ENCODE measurements at regions not wholly inside any gene's neighbourhood (a gene's known extent, or its start where the extent isn't known, plus 50 kb on each side); places are given as distances from the start of the nearest gene placed in this dataset.

- DNase-seq, result no peak
Measured at GRCh38 chr2:6452702-6453481, 412.8 kb downstream of the CMPK2 start.

GRCh38 chr2:6454286-6454990, 411.3 kb downstream of the CMPK2 start:
- no peak for DNase-seq

GRCh38 chr2:6459138-6459537, 406.6 kb downstream of the CMPK2 start:
- DNase-seq, result no peak

DNA sequence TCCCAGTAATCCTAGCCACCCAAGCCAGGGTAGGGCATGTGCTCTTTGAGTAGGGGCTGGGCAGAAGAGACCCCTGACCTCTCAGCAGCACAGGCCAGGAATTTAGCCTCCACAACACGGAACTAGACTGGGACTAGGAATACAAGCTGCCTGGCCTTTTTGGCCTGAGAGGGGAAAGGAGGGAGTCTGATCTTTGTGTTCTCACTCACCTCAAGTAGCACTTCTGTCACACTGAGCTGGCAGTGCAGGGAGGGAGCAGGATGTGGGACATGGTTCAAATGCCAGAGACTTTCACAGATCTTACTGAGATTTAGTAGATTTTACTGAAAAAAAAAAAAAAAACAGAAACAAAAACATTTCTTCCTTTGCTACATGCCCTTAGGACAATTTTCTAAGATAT, 395.2 kb downstream of the CMPK2 start:
- no peak for DNase-seq

DNA sequence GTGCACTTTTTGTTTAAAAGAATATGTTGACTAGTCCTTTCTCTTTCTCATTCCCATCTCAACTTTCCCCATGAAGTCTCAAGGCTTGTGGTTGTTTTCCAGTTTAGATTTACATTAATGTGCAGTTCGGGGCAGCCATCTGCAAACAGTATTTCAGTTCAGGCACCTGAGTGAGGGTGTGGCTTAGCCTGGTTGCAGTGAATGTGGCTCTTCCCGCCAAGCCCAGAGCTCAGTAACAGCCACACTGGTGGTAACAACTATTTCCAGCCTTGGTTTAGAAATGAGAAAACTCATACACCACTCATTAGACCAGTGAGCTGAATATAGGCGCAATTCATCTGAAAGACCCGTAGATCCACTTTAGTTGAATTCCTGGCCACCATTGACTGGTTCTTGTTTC, 394.3 kb downstream of the CMPK2 start:
- DNase-seq, result no peak

- no peak for DNase-seq
Measured at GRCh38 chr2:6474161-6475140, 391.3 kb downstream of the CMPK2 start.

DNA sequence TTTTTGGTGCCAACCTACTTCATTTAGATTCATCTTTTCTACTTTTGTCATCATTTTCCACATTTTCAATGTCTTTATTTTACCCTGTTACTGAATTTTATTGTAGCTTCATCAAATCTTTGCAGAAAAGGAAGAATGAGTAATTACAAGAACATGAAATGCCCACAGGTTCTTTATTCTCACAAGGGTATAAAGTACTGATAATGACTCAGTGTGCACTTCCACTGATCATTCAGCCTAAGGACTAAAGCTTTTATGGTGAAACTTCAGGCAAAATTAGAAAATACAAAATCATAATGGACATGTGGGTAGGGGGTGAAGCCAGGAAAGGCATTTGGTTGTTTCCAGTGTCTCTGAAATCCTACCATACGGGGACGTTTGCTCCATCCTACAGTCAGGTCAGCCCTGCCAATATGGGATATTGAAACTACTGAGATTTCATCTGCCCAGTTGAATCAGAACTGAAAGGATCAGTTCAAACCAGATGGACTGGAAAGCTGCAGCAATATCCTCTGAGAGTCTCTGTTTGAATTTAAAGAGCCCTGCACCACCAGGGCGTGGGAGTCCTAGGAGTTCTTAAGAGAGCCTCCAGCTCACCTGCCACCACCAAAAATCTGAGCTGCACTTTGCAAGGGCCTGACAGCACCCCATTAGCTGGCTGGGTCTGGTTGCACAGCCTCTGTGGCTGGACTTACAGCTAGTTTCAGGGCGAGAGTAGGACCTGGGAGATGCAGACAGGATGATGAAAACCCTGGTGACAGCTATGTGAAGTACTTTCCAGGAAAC, 390.4 kb downstream of the CMPK2 start:
- DNase-seq, result no peak

DNA sequence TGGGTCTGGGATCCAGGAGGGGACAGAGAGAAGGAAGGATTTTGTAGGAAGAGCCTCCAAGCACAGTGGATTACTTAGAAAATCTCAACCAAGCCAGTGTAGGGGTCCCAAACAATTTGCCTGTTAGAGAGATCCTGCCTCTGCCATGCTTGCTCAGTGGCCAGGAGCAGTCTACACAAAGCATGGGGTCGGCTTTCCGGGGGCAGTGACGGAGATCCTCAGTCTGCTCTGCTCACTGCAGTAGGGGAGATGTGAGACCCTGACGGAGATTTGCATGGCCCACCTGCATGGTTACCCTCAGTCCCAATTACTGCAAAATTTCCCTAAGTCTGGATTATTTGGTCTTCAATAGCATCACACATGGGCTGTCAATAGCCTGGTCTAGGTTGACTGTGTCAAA, 385.2 kb downstream of the CMPK2 start:
- DNase-seq, result no peak

DNA sequence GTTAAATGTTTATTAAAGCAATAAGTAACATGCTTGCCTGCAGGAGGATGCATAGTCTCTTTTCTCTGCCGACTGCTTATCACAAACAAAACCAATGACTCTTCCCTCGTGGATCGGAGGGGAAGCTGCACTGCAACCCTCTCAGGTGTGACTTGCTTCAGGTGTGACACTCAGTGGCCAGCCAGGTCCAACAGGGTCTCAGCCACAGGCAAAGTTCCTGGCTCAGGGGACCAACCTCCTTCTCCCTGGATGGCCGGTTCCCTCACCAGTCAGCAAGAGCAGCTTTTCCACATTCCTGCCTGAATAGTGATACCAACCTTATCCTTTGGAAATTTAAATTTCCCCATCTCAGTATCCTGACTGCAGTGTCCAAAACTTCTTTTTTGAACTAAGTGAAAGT, 383.5 kb downstream of the CMPK2 start:
- no peak for DNase-seq

DNA sequence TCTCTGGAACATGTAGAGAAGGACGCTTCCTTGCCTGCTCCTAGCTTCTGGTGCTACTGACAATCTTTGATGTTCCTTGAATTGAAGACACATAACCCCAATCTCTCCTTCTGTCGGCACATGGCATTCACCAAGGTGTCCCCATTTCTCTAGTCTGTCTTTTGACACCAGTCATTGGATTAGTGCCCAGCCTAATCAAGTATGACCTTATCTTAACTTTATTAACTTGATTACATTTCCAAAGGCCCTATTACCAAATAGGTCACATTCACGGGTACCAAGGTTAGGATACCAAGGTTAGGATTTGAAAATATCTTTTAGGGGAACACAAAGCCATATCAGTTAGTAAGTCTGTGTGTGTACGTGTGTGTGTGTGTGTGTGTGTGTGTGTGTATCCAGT, 377.9 kb downstream of the CMPK2 start:
- no peak for DNase-seq

GRCh38 chr2:6492573-6492972, 373.1 kb downstream of the CMPK2 start:
- peak; percentile 7 for DNase-seq

DNA sequence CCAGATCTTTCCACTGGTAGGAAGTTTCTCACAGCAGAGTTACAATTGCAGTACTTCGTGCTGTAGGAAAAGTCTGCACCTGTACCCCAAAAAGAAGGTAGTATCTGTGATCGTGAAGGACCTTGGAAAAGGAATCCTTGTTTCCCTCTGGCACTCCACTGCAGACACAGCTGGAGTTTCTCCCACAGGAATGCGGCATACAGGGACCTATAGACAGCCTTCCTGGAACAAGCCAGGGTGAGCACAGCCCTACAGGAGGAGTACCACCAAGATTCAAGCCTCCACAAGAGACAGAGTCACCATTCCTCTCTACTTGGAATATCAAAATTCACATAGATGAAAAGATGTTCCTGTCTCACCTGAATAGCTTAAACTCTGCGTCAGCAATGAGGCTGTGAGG, 372.4 kb downstream of the CMPK2 start:
- no peak for DNase-seq

- DNase-seq, result no peak
Measured at GRCh38 chr2:6493669-6494068, 372.0 kb downstream of the CMPK2 start.

DNA sequence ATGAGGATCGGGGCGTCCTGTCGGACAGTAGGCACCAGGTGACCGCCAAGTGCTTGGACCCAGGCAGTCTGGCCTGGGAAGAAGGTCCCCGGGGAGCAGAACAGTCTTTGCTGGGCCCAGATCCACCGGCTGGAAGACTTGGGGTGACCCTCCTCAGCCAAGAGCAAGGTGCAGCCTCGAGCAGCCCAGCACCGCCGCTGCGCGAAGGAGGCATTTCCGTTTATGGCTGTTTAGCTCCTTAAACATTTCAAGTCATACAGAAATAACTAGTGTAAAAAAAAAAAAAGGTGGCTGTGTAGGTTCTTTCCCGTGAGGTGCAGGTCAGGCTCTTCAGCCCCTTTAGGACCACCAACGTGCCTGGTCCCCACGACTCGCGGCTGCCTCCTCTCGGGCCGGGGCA, 370.2 kb downstream of the CMPK2 start:
- DNase-seq, result no peak

DNA sequence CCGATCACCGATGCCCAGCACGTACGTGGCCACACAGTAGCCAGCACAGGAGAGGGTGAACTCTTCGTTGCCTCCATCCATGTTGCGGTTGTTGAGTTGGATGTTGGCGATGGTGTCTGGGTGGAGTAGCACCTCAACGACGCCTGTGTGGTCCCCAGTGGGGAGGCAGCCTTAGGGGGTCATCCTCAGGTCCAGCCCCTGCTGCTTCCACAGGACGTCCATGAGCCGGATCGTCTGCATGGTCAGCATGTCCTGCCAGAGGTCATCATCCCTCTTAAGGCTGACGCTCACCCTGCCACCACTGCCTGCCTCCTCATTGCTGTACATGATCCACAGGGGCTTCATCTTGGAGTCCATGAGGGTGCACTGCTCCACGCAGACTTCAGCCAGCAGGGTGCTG, 369.3 kb downstream of the CMPK2 start:
- DNase-seq, result no peak

- no peak for DNase-seq
Measured at GRCh38 chr2:6497048-6497447, 368.7 kb downstream of the CMPK2 start.

- no peak for DNase-seq
Measured at GRCh38 chr2:6498841-6499240, 366.9 kb downstream of the CMPK2 start.

DNA sequence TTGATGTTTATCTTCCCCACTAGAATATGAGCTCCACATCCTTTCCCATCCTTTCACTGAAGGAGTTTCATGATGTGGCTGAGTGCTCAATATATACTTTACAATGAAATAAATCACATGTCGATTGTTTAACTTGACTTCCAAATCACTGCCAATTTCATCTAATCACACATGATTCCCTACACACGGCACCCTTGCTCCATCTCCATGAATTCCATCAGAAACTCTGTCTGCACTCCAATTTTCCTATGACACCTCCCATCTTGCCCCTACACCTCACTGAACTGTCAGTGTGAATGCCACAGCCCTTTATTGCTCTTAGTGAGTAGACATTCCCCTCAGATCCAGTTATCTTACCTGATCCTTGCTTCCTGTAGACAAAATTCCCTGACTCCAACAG, 366.0 kb downstream of the CMPK2 start:
- no peak for DNase-seq

DNA sequence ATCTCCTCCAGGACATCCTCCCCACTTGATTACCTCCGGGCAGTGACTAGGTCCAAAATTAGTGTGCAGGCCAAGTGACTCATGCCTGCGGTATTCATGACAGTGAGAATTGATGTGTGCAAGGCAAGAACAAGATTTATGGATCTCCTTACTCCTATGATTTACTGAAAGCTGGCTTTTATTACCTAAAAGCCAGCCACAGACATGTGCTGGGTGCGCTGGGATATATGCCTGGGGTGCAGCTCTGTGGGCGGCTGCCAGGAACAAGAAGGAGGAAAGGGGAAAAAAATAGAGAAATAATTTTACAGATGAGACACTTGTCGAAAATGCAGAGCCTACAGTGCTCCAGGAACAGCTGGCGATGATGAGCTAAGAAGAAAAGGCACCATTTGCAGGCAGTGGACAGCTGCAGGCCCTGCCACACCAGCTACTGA, 359.3 kb downstream of the CMPK2 start:
- DNase-seq, result peak; percentile 16

DNA sequence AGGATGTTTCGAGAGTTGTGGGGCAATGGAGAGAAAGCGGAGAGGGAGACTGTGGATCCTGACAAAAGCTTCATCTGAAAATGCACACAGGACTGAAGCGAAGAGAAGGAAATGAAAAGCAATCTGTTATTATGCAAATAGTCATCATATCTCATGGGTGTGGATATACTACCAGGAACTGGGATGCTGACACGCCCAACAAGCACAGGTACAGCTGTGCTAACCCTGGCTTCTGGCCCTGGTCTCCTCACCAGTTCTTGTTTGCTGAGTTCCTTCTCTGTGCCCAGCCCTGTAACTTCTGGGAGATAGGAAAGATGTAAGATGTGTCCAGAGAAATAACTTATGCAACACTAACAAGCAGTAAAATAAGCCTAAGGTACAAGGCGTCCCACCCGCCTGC, 358.8 kb downstream of the CMPK2 start:
- no peak for DNase-seq

DNA sequence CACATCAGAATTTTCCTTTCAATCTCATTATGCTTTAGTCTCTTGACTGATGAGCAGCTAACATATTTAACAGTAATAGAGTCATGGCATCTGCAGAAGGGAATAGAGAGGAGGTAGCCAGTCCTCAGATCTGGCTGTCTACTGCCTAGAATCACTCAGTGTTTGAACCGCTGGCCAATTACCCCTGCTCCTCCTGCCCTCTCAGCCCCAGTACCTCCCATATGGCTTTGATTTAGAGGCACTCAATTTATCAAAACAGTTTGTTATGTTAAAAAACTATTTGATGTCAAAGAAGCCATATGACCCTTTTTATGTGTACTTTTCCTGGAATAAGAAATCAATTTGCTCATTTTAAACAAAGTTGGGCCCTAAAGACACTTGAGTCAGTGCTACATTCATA, 355.2 kb downstream of the CMPK2 start:
- DNase-seq, result no peak

DNA sequence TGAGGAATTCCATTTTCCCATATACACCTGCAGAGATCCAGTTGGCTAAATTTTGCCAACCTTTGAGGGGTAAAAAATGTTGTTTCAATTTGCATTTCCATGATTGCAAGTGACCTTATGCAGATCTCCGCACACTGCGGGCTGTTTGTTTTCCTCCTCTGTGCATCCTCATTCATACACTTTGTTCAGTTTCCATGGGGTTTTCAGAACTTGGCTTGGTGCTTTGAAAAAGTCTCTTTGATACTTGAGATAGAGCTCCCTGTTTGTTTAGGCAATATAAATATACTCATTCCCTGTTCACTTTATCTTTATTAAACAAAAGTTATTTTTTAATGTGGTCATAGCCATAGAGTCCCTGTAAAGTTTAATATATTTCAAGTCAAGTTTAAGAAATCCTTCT, 353.1 kb downstream of the CMPK2 start:
- DNase-seq, result no peak
